HepG2 (cell line): ENCODE measurements at regions not wholly inside any gene's neighbourhood (a gene's known extent, or its start where the extent isn't known, plus 50 kb on each side); places are given as distances from the start of the nearest gene placed in this dataset.

Experiments used
- ATAC-seq: fragments of 200-7000 bp; cut with Tn5 transposase; 3 replicates; pipeline ENCODE4 v1.9.1; 2020; ENCODE audit warnings: mild to moderate bottlenecking, moderate library complexity
- BruUV-seq: library from RNA; stranded (reverse); fragments of 400-500 nt; replicated peaks from 2 replicates; lab custom pipeline; 2021; lab: Mats Ljungman, UMichigan
- CTCF ChIA-PET: fragments of 300-600 bp; formaldehyde crosslinking; extraction: SDS; loops from one replicate; lab custom pipeline; 2021; ENCODE audit warnings: low total read pairs, inconsistent platforms, low intra/inter-chr PET ratio; lab: Yijun Ruan, JAX
- POLR2A ChIA-PET: fragments of 350-600 bp; sonication (Branson Sonifier 250); formaldehyde crosslinking; loops from one replicate; lab custom pipeline; 2020; ENCODE audit warnings: antibody characterized with exemption, inconsistent platforms; lab: Yijun Ruan, JAX
- DNase-seq: peaks from one replicate; pipeline ENCODE4 v3.0.0-alpha.2; 2015; ENCODE audit warnings: low spot score
- FAIRE-seq: peaks from 3 replicates; lab custom pipeline; 2011; peaks lifted over from hg19 to GRCh38; lab: Jason Lieb, UNC
- H2AFZ ChIP-seq: one replicate; pipeline ENCODE4 v1.6.1; 2011; ENCODE audit warnings: low read length, inconsistent platforms
- H3K27ac ChIP-seq: fragments of 300-600 bp; 3 replicates; pipeline ENCODE4 v1.8.0; 2011; ENCODE audit warnings: mixed run types, mild to moderate bottlenecking, mixed read lengths, low read length, inconsistent platforms; ENCODE audit not compliant: insufficient read depth; ENCODE audit errors: extremely low read length
- H3K27me3 ChIP-seq, 2 experiments: fragments of 200-600 bp in 1 of 2; 2 replicates in 1 of 2; 3 replicates in 1 of 2; pipeline versions ENCODE4 v1.6.0 to v1.8.0; 2011; ENCODE audit warnings: low read length in 2 of 2, mild to moderate bottlenecking in 2 of 2, moderate library complexity in 2 of 2, inconsistent platforms in 1 of 2; ENCODE audit not compliant: insufficient read depth in 2 of 2, control insufficient read depth in 1 of 2
- H3K36me3 ChIP-seq, 2 experiments: fragments of 200-600 bp in 1 of 2; replicated peaks in 1 of 2; 2 replicates in 1 of 2; 3 replicates in 1 of 2; pipeline versions ENCODE4 v1.5.1 to v1.8.0; 2011; ENCODE audit warnings: low read length in 2 of 2, inconsistent platforms in 1 of 2; ENCODE audit not compliant: insufficient read depth in 2 of 2, control insufficient read depth in 1 of 2
- H3K4me1 ChIP-seq: 2 replicates; pipeline ENCODE4 v1.5.1; 2012; ENCODE audit warnings: low read length, inconsistent platforms; ENCODE audit not compliant: insufficient read depth
- H3K4me2 ChIP-seq: 2 replicates; pipeline ENCODE4 v1.6.0; 2011; ENCODE audit warnings: low read depth, low read length, inconsistent platforms
- H3K4me3 ChIP-seq, 3 experiments: fragments of 200-600 bp in 1 of 3; sonication (generic), shearing (Covaris generic) in 1 of 3; replicated peaks in 1 of 3; 2 replicates each; pipeline ENCODE4 v1.5.1; 2011 to 2016; ENCODE audit warnings: low read length in 3 of 3, inconsistent platforms in 2 of 3, low read depth in 2 of 3, mild to moderate bottlenecking in 2 of 3, control low read depth in 1 of 3, mixed read lengths in 1 of 3; ENCODE audit not compliant: insufficient read depth in 1 of 3
- H3K79me2 ChIP-seq: one replicate; pipeline ENCODE4 v1.6.1; 2011; ENCODE audit warnings: low read length, inconsistent platforms; ENCODE audit not compliant: insufficient read depth
- H3K9ac ChIP-seq: 2 replicates; pipeline ENCODE4 v1.6.0; 2011; ENCODE audit warnings: mild to moderate bottlenecking, low read depth, low read length, inconsistent platforms; ENCODE audit not compliant: insufficient read depth
- H3K9me3 ChIP-seq: 2 replicates; pipeline ENCODE4 v1.5.1; 2012; ENCODE audit warnings: mild to moderate bottlenecking, low read length
- H4K20me1 ChIP-seq: 2 replicates; pipeline ENCODE4 v1.6.0; 2011; ENCODE audit warnings: inconsistent platforms, mild to moderate bottlenecking, low read length, moderate library complexity; ENCODE audit not compliant: insufficient read depth
- GMEB1 ChIP-seq: sonication (generic); formaldehyde crosslinking; IDR thresholded peaks from 2 replicates; pipeline ENCODE4 v1.5.1; 2020; ENCODE audit warnings: missing genetic modification reagents, mild to moderate bottlenecking, borderline replicate concordance
- KAT7 ChIP-seq: IDR thresholded peaks from 2 replicates; pipeline ENCODE4 v1.6.1; 2018; ENCODE audit warnings: borderline replicate concordance, missing compliant biosample characterization
- MIXL1 ChIP-seq: IDR thresholded peaks from 2 replicates; pipeline ENCODE4 v1.6.1; 2016
- PITX1 ChIP-seq: sonication (generic); formaldehyde crosslinking; IDR thresholded peaks from 2 replicates; pipeline ENCODE4 v1.5.1; 2020; ENCODE audit warnings: mild to moderate bottlenecking, missing genetic modification reagents
- TEAD3 ChIP-seq: optimal IDR thresholded peaks from 2 replicates; pipeline ENCODE3; 2016; ENCODE audit warnings: borderline replicate concordance
- ZNF263 ChIP-seq: sonication (generic); formaldehyde crosslinking; IDR thresholded peaks from 2 replicates; pipeline ENCODE4 v1.4.0; 2020; ENCODE audit warnings: missing genetic modification reagents
- ZNF264 ChIP-seq: sonication (generic); formaldehyde crosslinking; IDR thresholded peaks from 2 replicates; pipeline ENCODE4 v1.4.0; 2020; ENCODE audit warnings: missing genetic modification reagents
- ZNF574 ChIP-seq: sonication (generic); formaldehyde crosslinking; IDR thresholded peaks from 2 replicates; pipeline ENCODE4 v1.4.0; 2020; ENCODE audit warnings: missing genetic modification reagents
- ZNF709 ChIP-seq: sonication (generic); formaldehyde crosslinking; IDR thresholded peaks from 2 replicates; pipeline ENCODE4 v1.5.0; 2020; ENCODE audit warnings: mild to moderate bottlenecking, missing genetic modification reagents
- ZNF768 ChIP-seq: sonication (generic); formaldehyde crosslinking; IDR thresholded peaks from 2 replicates; pipeline ENCODE4 v1.4.0; 2020; ENCODE audit warnings: missing genetic modification reagents
- WGBS: methylation state at CpG from one replicate; pipeline ENCODE4 v1.1.6; 2017; ENCODE audit warnings: low lambda C conversion rate; 5-methylcytosine and 5-hydroxymethylcytosine counted together
- in situ Hi-C: cut with HindIII; loops from 2 replicates; pipeline ENCODE4 v1.10.0; 2017; ENCODE audit warnings: low pct_unique_long_range_greater_than_20kb; ENCODE audit not compliant: extremely low pct_ligation_motif_present
- intact Hi-C: fragments of 100-400 bp; cut with micrococcal nuclease; formaldehyde crosslinking; loops from one replicate; pipeline ENCODE4 v1.10.0; 2022; ENCODE audit not compliant: unreplicated experiment
- TF ChIP-seq, protein P1 (sequence below): sonication (generic); formaldehyde crosslinking; IDR thresholded peaks from 2 replicates; pipeline ENCODE4 v1.5.0; 2020; ENCODE audit warnings: missing genetic modification reagents
- TF ChIP-seq, protein P2 (sequence below): sonication (generic); formaldehyde crosslinking; IDR thresholded peaks from 2 replicates; pipeline ENCODE4 v1.4.0; 2020; ENCODE audit warnings: mild to moderate bottlenecking, missing genetic modification reagents, borderline replicate concordance
- TF ChIP-seq, protein P3 (sequence below): sonication (generic); formaldehyde crosslinking; IDR thresholded peaks from 2 replicates; pipeline ENCODE4 v1.4.0; 2020; ENCODE audit warnings: missing genetic modification reagents, mild to moderate bottlenecking, borderline replicate concordance

DNA sequence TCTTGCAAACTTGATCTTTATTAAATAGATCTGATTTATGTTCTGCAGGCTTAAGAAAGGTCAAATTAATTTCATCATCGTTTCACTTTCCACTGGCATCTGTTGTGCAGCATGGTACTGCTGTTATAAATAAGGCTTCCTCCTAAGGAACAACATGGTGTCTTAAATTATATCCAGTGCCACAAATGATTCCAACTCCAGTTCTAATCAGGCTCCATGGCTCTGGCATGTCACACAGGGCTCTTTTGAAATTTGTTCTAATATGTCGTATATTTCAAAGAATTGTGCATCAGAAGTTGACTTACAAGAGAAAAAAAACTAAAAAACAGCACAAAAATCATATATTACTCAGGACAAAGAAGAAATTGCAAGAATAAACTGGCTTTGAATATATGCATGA lies 1090.8 kb upstream of the CELF2 start:
- H3K4me2 ChIP-seq: no peak overlapping the region
- H2AFZ ChIP-seq: no peak overlapping the region
- no TSS peak for BruUV-seq
- FAIRE-seq (no peak), ATAC-seq (no peak), DNase-seq (no peak)
- H3K36me3 ChIP-seq: no peaks in the 10 kb centered on the region
- ChIA-PET POLR2A (no interaction called here), CTCF (no interaction called here)
- intact Hi-C loops (no loop called here), in situ Hi-C loops (no loop called here)
- H3K4me3 ChIP-seq: no peak overlapping the region
- H3K27ac ChIP-seq: no peak overlapping the region
- 2% methylated on average over 2 of the region's 2 CpGs for WGBS
- no peaks in the 10 kb centered on the region for H3K4me1 ChIP-seq
- H3K9ac ChIP-seq: no peak overlapping the region
- H3K9me3 ChIP-seq: peaks cover 96% of the 10 kb centered on the region
- H3K79me2 ChIP-seq: no peaks in the 10 kb centered on the region
- H3K27me3 ChIP-seq: no peaks in the 10 kb centered on the region
- no peaks in the 10 kb centered on the region for H4K20me1 ChIP-seq
- TF ChIP-seq TEAD3 (CRISPR knock-in tag) (no peak), ZNF263 (CRISPR knock-in tag) (no peak), PITX1 (no peak), ZNF264 (no peak), ZNF768 (CRISPR knock-in tag) (no peak), ZNF709 (no peak), MIXL1 (CRISPR knock-in tag) (no peak), ZNF574 (CRISPR knock-in tag) (no peak), KAT7 (CRISPR knock-in tag) (no peak), GMEB1 (CRISPR knock-in tag) (no peak)
- TF ChIP-seq, protein P1, sequence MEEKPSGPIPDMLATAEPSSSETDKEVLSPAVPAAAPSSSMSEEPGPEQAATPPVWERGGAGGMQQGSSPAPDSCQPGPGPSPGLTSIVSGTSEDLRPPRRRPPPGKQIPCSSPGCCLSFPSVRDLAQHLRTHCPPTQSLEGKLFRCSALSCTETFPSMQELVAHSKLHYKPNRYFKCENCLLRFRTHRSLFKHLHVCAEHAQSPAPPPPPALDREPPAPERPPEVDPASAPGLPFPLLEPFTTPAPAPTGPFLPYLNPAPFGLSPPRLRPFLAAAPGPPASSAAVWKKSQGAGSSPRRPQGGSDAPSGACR (CRISPR knock-in tag): no peak
- TF ChIP-seq, protein P2, sequence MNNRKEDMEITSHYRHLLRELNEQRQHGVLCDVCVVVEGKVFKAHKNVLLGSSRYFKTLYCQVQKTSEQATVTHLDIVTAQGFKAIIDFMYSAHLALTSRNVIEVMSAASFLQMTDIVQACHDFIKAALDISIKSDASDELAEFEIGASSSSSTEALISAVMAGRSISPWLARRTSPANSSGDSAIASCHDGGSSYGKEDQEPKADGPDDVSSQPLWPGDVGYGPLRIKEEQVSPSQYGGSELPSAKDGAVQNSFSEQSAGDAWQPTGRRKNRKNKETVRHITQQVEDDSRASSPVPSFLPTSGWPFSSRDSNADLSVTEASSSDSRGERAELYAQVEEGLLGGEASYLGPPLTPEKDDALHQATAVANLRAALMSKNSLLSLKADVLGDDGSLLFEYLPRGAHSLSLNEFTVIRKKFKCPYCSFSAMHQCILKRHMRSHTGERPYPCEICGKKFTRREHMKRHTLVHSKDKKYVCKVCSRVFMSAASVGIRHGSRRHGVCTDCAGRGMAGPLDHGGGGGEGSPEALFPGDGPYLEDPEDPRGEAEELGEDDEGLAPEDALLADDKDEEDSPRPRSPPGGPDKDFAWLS (CRISPR knock-in tag): no peak
- TF ChIP-seq, protein P3, sequence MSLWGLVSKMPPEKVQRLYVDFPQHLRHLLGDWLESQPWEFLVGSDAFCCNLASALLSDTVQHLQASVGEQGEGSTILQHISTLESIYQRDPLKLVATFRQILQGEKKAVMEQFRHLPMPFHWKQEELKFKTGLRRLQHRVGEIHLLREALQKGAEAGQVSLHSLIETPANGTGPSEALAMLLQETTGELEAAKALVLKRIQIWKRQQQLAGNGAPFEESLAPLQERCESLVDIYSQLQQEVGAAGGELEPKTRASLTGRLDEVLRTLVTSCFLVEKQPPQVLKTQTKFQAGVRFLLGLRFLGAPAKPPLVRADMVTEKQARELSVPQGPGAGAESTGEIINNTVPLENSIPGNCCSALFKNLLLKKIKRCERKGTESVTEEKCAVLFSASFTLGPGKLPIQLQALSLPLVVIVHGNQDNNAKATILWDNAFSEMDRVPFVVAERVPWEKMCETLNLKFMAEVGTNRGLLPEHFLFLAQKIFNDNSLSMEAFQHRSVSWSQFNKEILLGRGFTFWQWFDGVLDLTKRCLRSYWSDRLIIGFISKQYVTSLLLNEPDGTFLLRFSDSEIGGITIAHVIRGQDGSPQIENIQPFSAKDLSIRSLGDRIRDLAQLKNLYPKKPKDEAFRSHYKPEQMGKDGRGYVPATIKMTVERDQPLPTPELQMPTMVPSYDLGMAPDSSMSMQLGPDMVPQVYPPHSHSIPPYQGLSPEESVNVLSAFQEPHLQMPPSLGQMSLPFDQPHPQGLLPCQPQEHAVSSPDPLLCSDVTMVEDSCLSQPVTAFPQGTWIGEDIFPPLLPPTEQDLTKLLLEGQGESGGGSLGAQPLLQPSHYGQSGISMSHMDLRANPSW: no peak
